AG04450 (cell line): ENCODE measurements at regions not wholly inside any gene's neighbourhood (a gene's known extent, or its start where the extent isn't known, plus 50 kb on each side); places are given as distances from the start of the nearest gene placed in this dataset.

Experiments used
- CTCF ChIA-PET: fragments of 300-600, 350-600 bp; formaldehyde crosslinking; extraction: SDS; loops from one replicate; lab custom pipeline; 2022; ENCODE audit warnings: antibody characterized with exemption, inconsistent platforms; lab: Charles Lee
- POLR2A ChIA-PET: fragments of 350-600 bp; formaldehyde crosslinking; extraction: SDS; loops from one replicate; lab custom pipeline; 2021; ENCODE audit warnings: antibody characterized with exemption, inconsistent platforms; lab: Yijun Ruan, JAX
- DNase-seq: peaks from one replicate; pipeline ENCODE4 v3.0.0-alpha.2; 2011; ENCODE audit warnings: low read depth, low spot score
- H3K27ac ChIP-seq: one replicate; pipeline ENCODE4 v1.5.1; 2012; ENCODE audit warnings: low read depth, low read length, control low read depth
- H3K27me3 ChIP-seq: one replicate; pipeline ENCODE4 v1.6.0; 2012; ENCODE audit warnings: low read length; ENCODE audit not compliant: control insufficient read depth, insufficient read depth
- H3K4me3 ChIP-seq: 2 replicates; pipeline ENCODE4 v1.5.1; 2011; ENCODE audit warnings: mild to moderate bottlenecking, low read depth, low read length, control low read depth
- H3K9me3 ChIP-seq: 2 replicates; pipeline ENCODE4 v1.5.1; 2012; ENCODE audit warnings: low read length; ENCODE audit not compliant: control insufficient read depth, insufficient read depth
- CTCF ChIP-seq: IDR thresholded peaks from 2 replicates; pipeline ENCODE4 v1.5.1; 2011; ENCODE audit warnings: low read depth, low read length, control low read depth, inconsistent platforms

GRCh38 chr5:159762921-159763320 is 153.4 kb upstream of the ADRA1B start:
- POLR2A ChIA-PET: no interaction called here
- no peaks in the 10 kb centered on the region for H3K27me3 ChIP-seq
- DNase-seq: no peak
- CTCF ChIA-PET: interaction anchor here (1.0 kb wide), 1 partner anchor 224 kb away, joined by 3 read pairs; no protein-coding TSS in a partner anchor
- no peak overlapping the region for H3K4me3 ChIP-seq
- H3K27ac ChIP-seq: no peak overlapping the region
- TF ChIP-seq CTCF: no peak
- no peaks in the 10 kb centered on the region for H3K9me3 ChIP-seq

GRCh38 chr5:159763562-159763961 is 152.7 kb upstream of the ADRA1B start:
- Histone ChIP-seq H3K27ac (no peak overlapping the region), H3K27me3 (no peaks in the 10 kb centered on the region), H3K9me3 (no peaks in the 10 kb centered on the region), H3K4me3 (no peak overlapping the region)
- no peak for DNase-seq
- POLR2A ChIA-PET: no interaction called here
- TF ChIP-seq CTCF: no peak
- CTCF ChIA-PET: interaction anchor here (0.7 kb wide), 1 partner anchor 1814 kb away, joined by 7 read pairs; no protein-coding TSS in a partner anchor

GRCh38 chr5:159764283-159765134 is 151.8 kb upstream of the ADRA1B start:
- H3K9me3 ChIP-seq: no peaks in the 10 kb centered on the region
- no peak overlapping the region for H3K4me3 ChIP-seq
- ChIA-PET POLR2A (no interaction called here), CTCF (interaction anchor here (0.7 kb wide), 1 partner anchor 1815 kb away, joined by 7 read pairs; no protein-coding TSS in a partner anchor)
- no peaks in the 10 kb centered on the region for H3K27me3 ChIP-seq
- no peak for TF ChIP-seq CTCF
- peak overlapping the region; percentile 79 for H3K27ac ChIP-seq
- peak; percentile 86 for DNase-seq

GRCh38 chr5:159765135-159765433 is 151.2 kb upstream of the ADRA1B start:
- Histone ChIP-seq H3K4me3 (no peak overlapping the region), H3K27ac (no peak overlapping the region), H3K9me3 (no peaks in the 10 kb centered on the region), H3K27me3 (no peaks in the 10 kb centered on the region)
- CTCF ChIA-PET: no interaction called here
- no peak for TF ChIP-seq CTCF
- DNase-seq: no peak
- POLR2A ChIA-PET: no interaction called here

GRCh38 chr5:159765760-159766517 is 150.3 kb upstream of the ADRA1B start:
- no peak for DNase-seq
- H3K27me3 ChIP-seq: no peaks in the 10 kb centered on the region
- no peak overlapping the region for H3K27ac ChIP-seq
- H3K4me3 ChIP-seq: no peak overlapping the region
- ChIA-PET POLR2A (no interaction called here), CTCF (no interaction called here)
- no peaks in the 10 kb centered on the region for H3K9me3 ChIP-seq
- TF ChIP-seq CTCF: no peak
